Lower leg skin (tissue), 3 donors: ENCODE measurements at regions not wholly inside any gene's neighbourhood (a gene's known extent, or its start where the extent isn't known, plus 50 kb on each side); places are given as distances from the start of the nearest gene placed in this dataset.

Experiments used
- CTCF ChIP-seq, 3 donors: fragments of 450-650 bp; IDR thresholded peaks; one replicate each; pipeline ENCODE4 v1.5.1; 2016; ENCODE audit warnings: antibody characterized with exemption in 3 of 3, mild to moderate bottlenecking in 3 of 3, moderate library complexity in 2 of 3
- POLR2A ChIP-seq, 2 donors: fragments of 450-650 bp; IDR thresholded peaks; one replicate each; pipeline ENCODE4 v1.6.1; 2016 to 2017; ENCODE audit warnings: antibody characterized with exemption in 2 of 2, mild to moderate bottlenecking in 1 of 2, moderate library complexity in 1 of 2

- TF ChIP-seq CTCF (IDR thresholded peaks at IDR 0.05) (no peak), POLR2A (IDR thresholded peaks at IDR 0.05) (no peak)
Measured at GRCh38 chr3:22606938-22607337, 596.2 kb upstream of the UBE2E2 start.
